T-helper 2 cell treated with Interferon-gamma antibody and Interleukin-4, amounts not matched to agents 100 ng/mL and 5 ng/mL, for 36 hours (primary cell): ENCODE measurements at regions not wholly inside any gene's neighbourhood (a gene's known extent, or its start where the extent isn't known, plus 50 kb on each side); places are given as distances from the start of the nearest gene placed in this dataset.
"Not testable (repeated sequence)": the region's sequence is repeated elsewhere in the genome, so short reads cannot be mapped to it uniquely, and the experiment has no call there.

Source experiments
- intact Hi-C: fragments of 100-400 bp; cut with micrococcal nuclease; formaldehyde crosslinking; loops from one replicate; pipeline ENCODE4 v1.15.1; 2023

DNA sequence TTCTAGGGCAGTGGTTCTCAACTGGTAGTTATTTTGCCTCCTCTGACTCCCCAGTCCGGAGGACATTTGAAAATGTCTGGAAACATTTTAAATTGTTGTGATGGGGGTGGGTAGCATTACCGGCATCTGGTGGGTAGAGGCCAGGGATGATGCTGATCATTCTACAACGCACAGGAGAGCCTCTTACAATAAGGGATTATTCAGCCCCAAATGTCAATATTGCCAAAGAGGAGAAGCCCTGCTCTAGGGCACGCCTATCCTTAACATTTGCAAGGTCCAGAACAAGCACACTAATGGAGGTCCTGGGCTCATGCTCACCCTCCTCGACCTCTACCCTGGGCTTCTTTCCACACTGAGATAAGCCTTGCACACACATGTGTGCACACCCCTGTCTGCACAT, 106.4 kb downstream of the MINAR1 start:
- intact Hi-C loops = no loop called here

DNA sequence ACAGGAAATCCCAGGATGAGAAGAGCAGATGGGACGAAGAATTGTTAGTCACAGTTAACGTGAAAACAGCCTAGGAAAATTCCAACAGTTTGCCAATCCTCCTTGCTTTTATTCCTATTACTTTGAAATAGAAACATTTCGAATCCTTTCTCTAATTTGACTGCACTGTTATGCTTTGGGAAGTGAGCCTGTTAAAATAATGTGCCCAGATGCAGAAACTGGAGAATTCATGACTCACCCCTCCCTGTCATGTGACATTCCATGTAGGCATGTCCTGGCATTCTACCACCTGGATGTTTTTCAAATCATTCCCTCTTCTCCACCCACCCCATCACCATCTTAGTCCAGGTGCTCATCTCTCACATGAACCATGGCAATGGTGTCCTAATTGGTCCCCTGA, 107.3 kb downstream of the MINAR1 start:
- intact Hi-C loops = no loop called here

DNA sequence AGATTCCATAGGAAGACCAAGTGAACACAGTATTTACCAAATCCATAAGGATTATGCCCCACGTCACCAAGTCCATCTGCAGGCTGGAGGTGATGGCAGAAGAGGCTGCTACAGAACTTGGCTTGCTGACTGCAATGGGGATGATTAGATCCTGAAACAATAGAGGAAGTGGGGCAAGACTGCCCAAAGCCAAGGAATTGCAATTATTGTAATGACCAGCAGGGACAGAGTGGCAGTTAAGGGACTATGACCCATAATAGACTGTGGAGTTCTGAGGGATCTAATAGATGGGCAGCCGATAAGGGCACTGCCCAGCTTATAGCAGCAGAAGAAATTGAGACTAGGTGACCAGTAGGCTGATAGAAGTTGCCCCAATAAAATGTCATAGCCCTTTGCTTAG, 108.4 kb downstream of the MINAR1 start:
- intact Hi-C loops = no loop called here

DNA sequence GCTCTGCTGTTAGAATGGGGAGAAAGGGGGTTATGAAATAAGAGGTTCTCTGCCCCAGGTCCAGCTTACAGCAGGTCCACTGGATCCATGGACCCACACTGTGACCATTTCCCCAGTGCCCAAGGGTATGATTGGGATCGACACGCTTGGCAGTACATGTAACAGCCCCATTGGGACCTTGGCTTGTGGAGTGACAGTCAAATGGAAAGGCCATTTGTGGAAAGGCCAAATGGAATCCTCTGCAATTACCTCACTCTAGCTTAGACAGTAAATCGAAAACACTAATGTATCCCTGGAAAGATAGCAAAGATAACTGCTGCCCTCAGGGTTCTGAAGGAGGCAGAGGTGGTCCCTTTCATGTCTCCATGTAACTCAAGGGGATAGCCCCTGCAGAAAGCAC, 109.1 kb downstream of the MINAR1 start:
- intact Hi-C loops = no loop called here

DNA sequence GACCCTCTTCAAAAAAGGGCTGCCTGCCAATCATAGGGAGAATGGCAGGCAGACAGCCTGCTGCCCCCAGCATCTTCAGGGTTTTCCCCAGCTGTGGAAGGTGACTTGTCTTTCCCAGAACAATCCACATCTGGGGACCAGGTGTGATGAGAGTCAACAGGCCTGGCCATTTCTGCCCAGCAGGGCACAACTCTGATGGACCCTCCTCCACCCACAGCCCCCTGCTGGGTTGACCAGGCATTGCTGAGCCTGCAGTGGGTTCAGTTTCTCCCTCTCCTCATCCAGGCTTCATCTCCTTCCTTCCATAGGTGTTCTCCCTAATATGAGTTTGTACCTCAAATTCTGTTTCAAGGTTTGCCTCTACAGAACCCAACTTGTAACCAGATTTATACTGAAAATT, 111.0 kb downstream of the MINAR1 start:
- intact Hi-C loops = no loop called here

DNA sequence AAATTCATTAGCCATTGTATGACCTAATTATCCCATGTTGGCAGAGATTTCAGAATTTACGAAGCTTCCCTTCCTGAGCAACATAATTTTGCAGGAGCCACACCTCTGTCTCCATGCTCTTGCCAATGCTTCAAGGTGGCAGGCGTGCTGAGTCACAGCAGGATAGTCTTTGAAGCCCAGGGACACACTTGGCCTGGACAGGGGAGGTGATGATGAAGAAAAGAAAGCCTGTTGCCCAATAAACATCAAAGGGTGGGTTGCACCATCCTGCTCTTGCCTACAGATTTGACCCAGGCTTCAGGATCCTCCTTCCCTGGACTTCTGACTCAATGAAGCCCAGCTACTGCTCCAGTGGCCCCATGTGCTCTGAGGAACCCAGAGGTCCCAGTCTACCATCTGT, 117.1 kb downstream of the MINAR1 start:
- intact Hi-C loops = no loop called here

DNA sequence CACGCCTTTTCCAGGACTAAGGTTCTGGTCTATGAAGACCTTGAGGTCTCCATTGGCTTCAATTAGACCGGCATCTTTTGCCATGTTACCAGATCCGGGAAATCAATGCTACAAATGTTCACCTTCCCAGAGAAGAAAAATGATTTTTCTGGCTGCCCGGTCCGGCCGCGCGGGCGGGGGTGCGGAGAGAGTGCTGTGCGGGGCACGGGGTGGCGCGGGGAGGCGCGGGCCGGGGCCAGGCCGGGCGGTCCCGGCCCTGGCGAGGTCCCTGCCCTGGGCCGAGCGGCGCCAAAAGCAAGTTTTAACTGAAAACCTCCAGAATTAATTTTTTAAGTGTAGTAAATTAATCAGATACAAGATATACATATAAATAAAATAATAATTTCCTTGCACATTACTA, 128.2 kb downstream of the MINAR1 start:
- intact Hi-C loops = no loop called here

DNA sequence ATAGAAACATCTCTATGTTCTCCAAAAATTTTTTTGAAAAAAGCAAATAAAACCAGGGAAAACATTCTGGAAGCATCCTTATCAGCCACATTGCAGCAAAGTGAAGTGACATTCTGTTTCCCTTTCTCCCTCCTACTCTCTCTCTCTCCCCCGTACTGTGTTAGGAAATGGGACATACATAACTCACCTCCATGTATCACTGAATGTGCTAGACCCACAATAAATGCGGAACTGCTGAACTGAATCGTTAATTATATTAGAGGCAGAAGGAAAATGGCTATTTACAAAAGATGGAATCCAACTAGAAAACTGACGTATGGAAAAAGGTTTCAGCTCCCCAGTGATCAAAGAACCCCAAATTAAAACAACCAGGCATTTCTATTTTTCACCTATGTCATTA, 129.8 kb downstream of the MINAR1 start:
- intact Hi-C loops = no loop called here

DNA sequence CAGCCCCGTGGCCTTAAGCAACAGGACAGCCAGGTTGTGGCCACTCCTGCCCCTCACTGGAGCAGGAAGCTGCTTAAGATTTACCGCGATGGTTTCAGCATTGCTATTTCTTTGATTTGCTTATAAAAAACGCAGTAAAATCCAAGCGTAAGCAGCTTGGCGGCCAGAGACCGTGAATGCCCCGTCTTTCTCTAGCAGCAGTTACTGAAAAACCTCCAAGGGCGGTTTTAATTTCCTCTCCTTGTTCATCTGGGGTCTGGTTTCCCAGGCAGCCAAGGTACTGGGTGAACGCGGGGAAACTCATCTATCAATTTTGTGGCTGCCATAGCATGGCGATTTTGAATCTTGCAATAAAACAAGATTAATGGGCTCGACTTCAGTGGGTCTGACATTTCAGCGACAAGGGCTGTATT, 130.3 kb downstream of the MINAR1 start:
- intact Hi-C loops = no loop called here

DNA sequence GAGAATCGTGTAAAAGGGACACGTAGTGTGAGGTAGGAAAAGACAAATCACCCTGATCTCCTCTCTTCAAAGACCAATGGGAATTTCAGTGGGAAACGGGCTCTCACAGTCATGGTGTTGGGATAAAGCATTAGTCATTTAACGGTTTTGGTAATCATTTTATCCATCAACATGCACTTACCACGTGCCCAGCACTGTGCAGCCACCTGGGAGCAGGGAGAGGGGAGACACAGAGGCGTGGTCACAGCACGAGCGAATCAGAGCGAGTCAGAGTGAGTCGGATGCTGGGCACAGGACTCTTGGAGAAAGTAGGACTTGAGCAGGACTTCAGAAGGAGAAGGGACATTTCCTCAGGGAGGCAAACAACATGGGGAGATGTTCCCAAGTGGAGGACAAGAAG, 130.8 kb downstream of the MINAR1 start:
- intact Hi-C loops = no loop called here

DNA sequence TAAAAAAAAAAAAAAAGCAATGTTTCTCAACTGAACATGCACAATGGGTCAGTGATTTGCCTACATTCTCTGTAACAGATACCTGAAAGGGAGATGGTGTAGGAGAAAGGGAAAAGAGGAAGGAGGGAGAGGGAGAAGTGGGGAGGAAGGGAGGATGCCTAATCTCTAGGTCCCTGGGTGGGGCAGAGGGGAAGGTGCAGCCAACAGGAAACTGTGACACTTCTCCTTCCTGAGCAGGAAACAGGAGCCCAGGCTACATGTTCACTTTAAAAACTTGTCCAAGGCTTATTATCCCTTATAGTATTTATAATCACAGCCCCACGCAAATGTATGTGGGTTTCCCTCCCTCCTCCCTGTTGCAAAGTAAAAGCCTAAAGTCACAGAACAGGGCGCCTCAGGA, 137.9 kb downstream of the MINAR1 start:
- intact Hi-C loops = no loop called here

DNA sequence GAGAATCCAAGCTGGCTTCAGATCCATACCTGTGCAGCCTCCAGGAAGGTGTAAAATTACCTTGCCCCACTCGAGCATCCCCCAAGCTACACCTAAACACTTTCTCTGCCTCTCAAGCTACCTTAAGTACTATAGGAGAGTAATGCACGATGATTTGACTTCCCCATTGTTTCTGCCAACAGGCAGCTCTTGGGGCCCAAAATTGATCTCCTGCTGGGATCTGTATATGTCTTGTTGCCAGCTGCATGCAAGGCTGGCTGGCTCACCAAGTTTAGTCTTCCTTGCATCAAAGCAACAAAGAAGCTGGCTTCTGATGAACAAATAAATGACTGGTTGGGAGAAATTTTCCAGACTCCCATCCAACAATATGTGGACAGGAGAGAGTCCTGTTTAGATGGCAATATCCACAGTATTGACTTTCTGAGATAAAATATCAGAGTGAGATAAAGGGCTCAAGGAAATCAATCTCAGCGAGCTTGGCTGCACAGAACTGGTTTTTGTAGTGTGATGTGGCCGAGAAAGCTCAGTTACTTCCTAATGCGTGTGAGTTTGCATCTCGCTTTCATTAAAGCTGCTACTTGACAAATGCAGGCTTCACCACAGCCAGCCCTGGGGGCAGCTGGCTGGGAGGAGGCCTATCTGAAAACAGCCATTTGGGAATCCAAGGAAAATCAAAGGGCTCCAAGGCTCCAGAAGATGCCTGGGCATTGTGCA, 140.7 kb downstream of the MINAR1 start:
- intact Hi-C loops = no loop called here

DNA sequence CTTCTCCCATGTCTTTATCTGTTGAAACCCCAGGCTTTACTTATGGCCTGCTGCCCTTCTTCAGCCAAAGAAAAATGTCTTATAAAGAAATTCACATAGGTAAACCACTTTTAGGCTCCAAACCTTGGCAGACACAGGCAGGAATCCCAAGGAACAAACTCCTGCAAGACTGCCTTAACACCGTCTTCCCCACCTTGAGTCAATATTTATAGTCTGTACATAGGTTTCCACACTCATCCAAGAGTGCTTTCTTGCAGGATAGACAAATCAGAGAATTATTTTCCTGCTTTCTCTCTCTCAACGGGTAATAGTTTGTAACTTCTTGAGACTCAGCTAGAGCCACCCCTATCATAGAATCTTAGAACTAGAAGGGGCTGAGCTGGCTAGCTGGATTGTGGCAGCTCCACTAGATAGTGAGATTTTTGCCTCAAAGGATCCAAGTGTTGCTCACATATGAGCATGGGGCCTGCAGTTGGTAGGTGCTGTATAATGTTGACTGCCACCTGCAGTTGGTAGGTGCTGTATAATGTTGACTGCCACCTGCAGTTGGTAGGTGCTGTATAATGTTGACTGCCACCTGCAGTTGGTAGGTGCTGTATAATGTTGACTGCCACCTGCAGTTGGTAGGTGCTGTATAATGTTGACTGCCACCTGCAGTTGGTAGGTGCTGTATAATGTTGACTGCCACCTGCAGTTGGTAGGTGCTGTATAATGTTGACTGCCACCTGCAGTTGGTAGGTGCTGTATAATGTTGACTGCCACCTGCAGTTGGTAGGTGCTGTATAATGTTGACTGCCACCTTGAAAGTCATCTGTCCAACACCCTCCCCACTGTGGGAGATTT, 142.5 kb downstream of the MINAR1 start:
- intact Hi-C loops = not testable (repeated sequence)

DNA sequence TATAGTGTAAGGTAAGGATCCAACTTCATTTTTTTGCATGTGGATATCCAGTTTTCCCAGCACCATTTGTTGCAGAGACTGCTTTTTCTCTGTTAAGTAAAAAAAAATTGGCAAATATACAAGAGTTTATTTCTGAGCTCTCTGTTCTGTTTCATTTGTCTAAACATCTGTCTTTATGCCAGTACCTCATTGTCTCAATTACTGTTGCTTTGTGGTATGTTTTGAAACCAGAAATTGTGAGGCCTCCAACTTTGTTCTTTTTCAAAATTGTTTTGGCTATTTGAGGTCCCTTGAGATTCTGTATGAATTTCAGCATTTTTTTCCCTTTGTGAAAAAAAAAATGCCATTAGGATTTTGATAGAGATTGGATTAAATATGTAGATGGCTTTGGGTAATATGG, 150.5 kb downstream of the MINAR1 start:
- intact Hi-C loops = no loop called here

DNA sequence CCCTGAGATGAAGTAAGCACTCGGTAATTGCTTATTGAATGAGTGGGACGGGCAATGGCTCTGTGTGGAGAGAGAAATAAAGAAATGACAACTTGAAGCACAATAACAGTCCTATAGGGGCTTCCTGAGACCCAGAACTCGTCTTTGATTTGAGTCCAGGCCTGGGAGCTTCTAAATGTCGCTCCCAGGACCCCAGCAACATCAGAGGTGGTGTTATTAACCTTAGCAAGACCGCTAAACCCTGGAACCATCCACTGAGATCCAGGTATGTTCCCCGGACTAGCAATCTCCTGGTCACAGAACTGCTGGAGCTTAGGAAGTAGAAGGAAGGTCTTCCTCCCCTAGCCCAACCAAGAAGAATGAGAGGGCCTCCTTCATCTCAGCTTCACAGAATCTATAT, 160.0 kb downstream of the MINAR1 start:
- intact Hi-C loops = no loop called here

DNA sequence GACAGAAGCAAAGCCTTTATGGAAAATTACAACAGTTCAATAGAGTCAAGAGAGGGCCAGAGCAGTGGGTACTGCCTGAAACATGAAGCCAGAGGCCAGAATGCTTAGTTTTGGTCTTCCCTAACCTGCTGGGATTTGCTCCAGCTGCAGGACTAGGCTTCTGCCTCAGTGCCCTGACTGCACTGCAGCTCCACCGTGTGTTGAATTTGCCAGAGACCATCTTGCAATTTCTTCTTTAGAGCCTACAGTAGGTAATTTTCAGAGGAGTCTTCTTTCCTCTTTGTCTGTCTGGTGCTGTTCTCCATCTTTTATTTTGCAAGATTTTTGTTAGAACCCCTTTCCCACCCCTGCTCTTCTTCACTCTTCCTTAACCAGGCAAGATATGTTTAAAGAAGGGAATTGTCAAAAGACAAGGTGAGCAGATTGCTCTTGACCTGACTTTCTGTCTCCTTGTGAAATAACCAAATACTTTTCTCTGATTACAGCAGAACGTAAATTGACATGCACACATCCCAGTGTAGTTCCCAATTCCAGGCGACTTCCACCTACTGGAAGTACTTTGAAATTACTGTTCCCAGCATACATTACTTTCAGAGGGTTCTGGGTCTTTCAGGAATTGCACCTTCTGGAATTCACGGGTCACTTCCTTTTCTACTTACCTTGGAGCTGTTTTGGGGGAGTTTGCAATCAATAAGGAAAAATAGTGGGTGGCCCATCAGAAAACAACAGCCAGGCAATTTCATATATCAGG, 161.2 kb downstream of the MINAR1 start:
- intact Hi-C loops = no loop called here

DNA sequence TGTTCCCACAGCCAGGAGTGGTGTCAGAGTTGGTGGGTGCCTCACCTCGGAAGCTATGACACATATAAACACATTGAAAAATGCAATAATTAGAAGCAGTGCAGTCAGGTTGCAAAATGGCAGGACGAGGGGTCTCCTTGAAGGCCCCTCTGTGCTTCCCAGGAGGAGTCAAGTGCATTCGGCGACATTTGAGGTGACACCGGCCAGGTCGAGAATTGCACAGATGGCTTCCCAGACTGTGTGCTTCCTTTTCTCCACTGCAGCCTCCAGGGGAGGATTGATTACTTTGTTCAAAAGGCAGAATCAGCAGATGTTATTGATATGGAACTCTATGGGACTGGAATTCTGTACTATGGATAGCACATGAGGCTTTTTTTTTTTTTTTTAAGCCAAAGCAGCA, 163.2 kb downstream of the MINAR1 start:
- intact Hi-C loops = no loop called here

DNA sequence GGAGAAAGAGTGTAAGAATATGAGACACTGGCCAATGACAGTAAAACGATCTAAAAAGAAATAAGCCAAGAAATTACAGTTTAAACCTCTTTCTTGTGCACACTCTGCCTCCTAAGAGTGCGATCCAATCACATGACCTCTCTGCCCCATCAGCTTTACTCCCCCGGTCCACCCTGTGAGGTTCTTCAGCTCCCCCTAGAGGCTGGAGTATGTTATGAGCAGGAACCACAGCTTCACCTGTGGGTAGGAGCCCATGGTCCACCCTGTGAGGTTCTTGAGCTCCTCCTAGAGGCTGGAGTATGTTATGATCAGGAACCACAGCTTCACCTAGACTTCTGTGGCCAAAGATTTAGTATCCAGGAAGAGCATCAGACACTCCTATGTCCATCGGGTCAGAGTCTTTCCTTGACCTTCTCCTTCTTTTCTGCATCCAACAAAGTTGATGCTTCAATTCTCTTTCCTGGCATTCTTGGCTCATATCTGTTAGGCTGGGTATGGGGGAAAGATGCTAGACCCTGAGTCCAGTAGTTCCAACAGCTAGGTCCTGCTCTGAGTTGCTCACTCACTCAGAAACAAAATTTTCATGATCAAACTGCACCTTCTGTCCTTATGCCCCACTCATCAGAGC, 164.0 kb downstream of the MINAR1 start:
- intact Hi-C loops = loop anchor here (1.0 to 2.0 kb wide), 3 partner anchors 215 to 397 kb away; no protein-coding TSS in a partner anchor

DNA sequence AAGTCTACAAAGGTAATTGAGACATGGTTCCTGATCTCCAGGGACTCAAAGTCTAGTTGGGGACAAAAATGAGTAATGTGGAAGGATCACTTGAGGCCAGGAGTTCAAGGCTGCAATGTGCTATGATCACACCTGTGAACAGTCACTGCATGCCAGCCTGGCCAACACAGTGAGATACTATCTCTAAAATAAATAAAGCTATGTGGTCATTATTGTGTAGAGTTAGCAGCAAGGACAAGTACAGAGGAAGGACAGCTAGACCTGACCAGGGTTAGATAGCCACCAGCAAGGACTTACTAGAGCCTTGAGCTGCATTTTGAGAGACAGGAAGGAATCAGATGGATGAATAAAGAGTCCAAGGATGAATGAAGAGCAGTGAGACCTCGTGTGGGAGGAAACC, 166.5 kb downstream of the MINAR1 start:
- intact Hi-C loops = no loop called here

DNA sequence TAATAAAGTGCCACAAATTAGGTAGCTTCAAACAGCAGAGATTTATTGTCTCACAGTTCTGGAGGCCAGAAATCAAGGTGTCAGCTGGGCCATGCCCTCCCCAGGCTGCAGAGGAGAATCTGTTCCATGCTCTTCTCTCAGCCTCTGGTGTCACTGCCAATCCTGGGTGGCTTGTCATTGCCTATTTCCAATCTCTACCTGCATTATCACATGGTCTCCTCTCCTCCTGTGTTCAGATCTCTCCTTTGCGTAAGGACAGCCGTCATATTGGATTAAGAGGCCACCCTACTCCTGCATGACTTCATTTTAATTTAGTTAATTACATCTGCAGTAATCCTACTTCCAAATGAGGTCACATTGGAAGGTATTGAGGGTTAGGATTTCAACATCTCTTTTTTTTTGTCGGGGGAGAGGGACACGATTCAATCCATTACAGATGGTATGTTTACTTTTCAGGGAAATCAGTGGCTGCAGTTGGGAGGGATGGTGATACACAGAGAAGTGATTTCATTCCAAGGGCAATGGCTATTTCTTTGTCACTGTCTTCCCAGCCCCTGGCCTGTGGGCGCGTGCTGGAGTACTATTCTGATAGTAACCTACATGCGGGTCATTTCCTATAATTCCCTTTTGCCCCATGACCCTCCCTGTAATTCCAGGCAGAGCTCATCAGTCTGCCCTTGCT, 169.4 kb downstream of the MINAR1 start:
- intact Hi-C loops = no loop called here

DNA sequence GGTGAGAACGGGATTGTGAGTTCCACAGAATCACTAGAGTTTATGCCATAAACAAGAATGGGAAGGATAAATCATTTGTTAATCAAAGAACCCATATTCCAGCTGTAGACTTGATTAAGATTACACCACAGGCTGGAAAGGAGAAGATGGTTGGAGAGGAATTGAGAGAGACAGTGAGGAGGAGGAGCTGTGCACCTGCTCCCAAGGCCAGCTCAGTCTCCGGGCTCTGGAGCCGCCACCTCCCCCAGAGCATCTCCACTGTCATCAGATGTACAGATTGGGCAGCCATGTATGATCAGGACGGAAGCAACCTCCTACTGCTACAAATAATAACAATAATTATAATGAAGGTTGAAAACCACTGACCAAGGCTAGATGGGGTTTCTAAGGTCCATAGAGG, 170.0 kb downstream of the MINAR1 start:
- intact Hi-C loops = no loop called here
